PC-3 (cell line): ENCODE measurements at regions not wholly inside any gene's neighbourhood (a gene's known extent, or its start where the extent isn't known, plus 50 kb on each side); places are given as distances from the start of the nearest gene placed in this dataset.

ENCODE experiments used
- ATAC-seq: fragments of 200-7000 bp; cut with Tn5 transposase; 2 replicates; pipeline ENCODE4 v1.9.1; 2020; ENCODE audit warnings: mild to moderate bottlenecking, moderate library complexity
- BruUV-seq: library from RNA; stranded (reverse); fragments of 400-500 nt; replicated peaks from 2 replicates; lab custom pipeline; 2021; lab: Mats Ljungman, UMichigan
- CTCF ChIA-PET: fragments of 300-600 bp; sonication (Branson Sonifier 250); formaldehyde crosslinking; loops from one replicate; lab custom pipeline; 2022; ENCODE audit warnings: antibody characterized with exemption; lab: Charles Lee
- POLR2A ChIA-PET: fragments of 300-600 bp; sonication (Branson Sonifier 250); formaldehyde crosslinking; loops from one replicate; lab custom pipeline; 2022; ENCODE audit warnings: antibody characterized with exemption; ENCODE audit not compliant: unreplicated experiment; lab: Charles Lee
- DNase-seq: peaks from one replicate; pipeline ENCODE4 v3.0.0-alpha.2; 2015
- H2AFZ ChIP-seq: fragments of 300-600 bp; sonication (generic); 2 replicates; pipeline ENCODE4 v1.6.0; 2016; ENCODE audit warnings: antibody characterized with exemption, low read length
- H3F3A ChIP-seq: fragments of 300-600 bp; sonication (generic); one replicate; pipeline ENCODE4 v1.6.0; 2017; ENCODE audit warnings: antibody characterized with exemption, low read length, control low read depth, mild to moderate bottlenecking; ENCODE audit not compliant: unreplicated experiment
- H3K27ac ChIP-seq: fragments of 300-600 bp; sonication (generic); 2 replicates; pipeline ENCODE4 v1.5.1; 2016; ENCODE audit warnings: mild to moderate bottlenecking, low read length
- H3K27me3 ChIP-seq: fragments of 300-600 bp; sonication (generic); 2 replicates; pipeline ENCODE4 v1.6.1; 2016; ENCODE audit warnings: low read length, mixed read lengths
- H3K36me3 ChIP-seq: fragments of 300-600 bp; sonication (generic); 2 replicates; pipeline ENCODE4 v1.6.1; 2016; ENCODE audit warnings: low read depth, mixed run types, low read length, mixed read lengths
- H3K4me1 ChIP-seq: fragments of 300-600 bp; sonication (generic); 2 replicates; pipeline ENCODE4 v1.5.1; 2016; ENCODE audit warnings: low read length; ENCODE audit not compliant: insufficient read depth
- H3K4me2 ChIP-seq: fragments of 300-600 bp; sonication (generic); 2 replicates; pipeline ENCODE4 v1.6.0; 2016; ENCODE audit warnings: low read length
- H3K4me3 ChIP-seq: fragments of 300-600 bp; sonication (generic); 2 replicates; pipeline ENCODE4 v1.5.1; 2016; ENCODE audit warnings: mild to moderate bottlenecking, low read length, mixed read lengths
- H3K79me2 ChIP-seq: fragments of 300-600 bp; sonication (generic); 2 replicates; pipeline ENCODE4 v1.6.1; 2017; ENCODE audit warnings: low read length, mixed read lengths
- H3K9ac ChIP-seq: fragments of 300-600 bp; sonication (generic); 2 replicates; pipeline ENCODE4 v1.6.0; 2016; ENCODE audit warnings: mild to moderate bottlenecking, low read length
- H3K9me2 ChIP-seq: fragments of 300-600 bp; sonication (generic); replicated peaks from 2 replicates; pipeline ENCODE4 v1.6.1; 2016; ENCODE audit warnings: mixed run types, low read length, mixed read lengths
- H3K9me3 ChIP-seq: fragments of 300-600 bp; sonication (generic); 2 replicates; pipeline ENCODE4 v1.6.1; 2016; ENCODE audit warnings: low read length, mixed read lengths
- H4K20me1 ChIP-seq: fragments of 300-600 bp; sonication (generic); 2 replicates; pipeline ENCODE4 v1.6.1; 2016; ENCODE audit warnings: low read length, mixed read lengths
- EZH2 ChIP-seq: fragments of 300-600 bp; sonication (generic); IDR thresholded peaks from one replicate; pipeline ENCODE4 v1.6.1; 2017; ENCODE audit warnings: antibody characterized with exemption, mild to moderate bottlenecking, low read length; ENCODE audit not compliant: unreplicated experiment
- EZH2phosphoT487 ChIP-seq: fragments of 300-600 bp; sonication (generic); IDR thresholded peaks from 2 replicates; pipeline ENCODE4 v1.6.1; 2018; ENCODE audit warnings: mild to moderate bottlenecking, antibody characterized with exemption, low read length, borderline replicate concordance
- intact Hi-C: fragments of 100-400 bp; cut with micrococcal nuclease; formaldehyde crosslinking; loops from 2 replicates; pipeline ENCODE4 v1.9.0; 2023
- TF ChIP-seq, protein P1 (sequence below): fragments of 300-600 bp; sonication (generic); conservative IDR thresholded peaks from 2 replicates; pipeline ENCODE4 v1.5.1; 2017; ENCODE audit warnings: antibody characterized with exemption, low read depth, mild to moderate bottlenecking, low read length

DNA sequence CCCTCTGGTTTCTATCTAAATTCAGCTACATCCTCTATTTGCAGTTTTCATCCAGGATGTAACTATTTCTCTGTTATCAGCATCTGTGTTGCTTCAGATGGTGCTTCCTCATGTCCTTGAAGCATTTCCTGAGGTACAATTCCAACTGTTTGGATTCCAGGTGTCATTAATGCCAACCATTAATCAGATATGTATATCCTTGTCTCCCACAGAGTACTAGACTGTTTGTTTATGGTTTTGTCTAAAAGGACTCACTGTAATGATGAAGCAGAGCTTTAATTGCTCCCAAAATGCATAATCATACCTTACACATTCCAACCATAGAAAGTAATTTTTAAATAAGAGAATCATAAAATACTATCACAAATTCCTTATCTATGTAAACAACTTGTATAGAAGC lies 288.5 kb upstream of the MME start:
- no peaks in the 10 kb centered on the region for H4K20me1 ChIP-seq
- H3K27me3 ChIP-seq: no peaks in the 10 kb centered on the region
- no peak overlapping the region for H3K4me3 ChIP-seq
- H3F3A ChIP-seq: no peaks in the 10 kb centered on the region
- ATAC-seq (no peak), DNase-seq (no peak)
- no peaks in the 10 kb centered on the region for H3K36me3 ChIP-seq
- no TSS peak for BruUV-seq
- H3K9me2 ChIP-seq: no peaks in the 10 kb centered on the region
- H3K79me2 ChIP-seq: no peaks in the 10 kb centered on the region
- no peak overlapping the region for H2AFZ ChIP-seq
- H3K4me1 ChIP-seq: no peaks in the 10 kb centered on the region
- no peaks in the 10 kb centered on the region for H3K9me3 ChIP-seq
- no peak overlapping the region for H3K27ac ChIP-seq
- TF ChIP-seq, protein P1, sequence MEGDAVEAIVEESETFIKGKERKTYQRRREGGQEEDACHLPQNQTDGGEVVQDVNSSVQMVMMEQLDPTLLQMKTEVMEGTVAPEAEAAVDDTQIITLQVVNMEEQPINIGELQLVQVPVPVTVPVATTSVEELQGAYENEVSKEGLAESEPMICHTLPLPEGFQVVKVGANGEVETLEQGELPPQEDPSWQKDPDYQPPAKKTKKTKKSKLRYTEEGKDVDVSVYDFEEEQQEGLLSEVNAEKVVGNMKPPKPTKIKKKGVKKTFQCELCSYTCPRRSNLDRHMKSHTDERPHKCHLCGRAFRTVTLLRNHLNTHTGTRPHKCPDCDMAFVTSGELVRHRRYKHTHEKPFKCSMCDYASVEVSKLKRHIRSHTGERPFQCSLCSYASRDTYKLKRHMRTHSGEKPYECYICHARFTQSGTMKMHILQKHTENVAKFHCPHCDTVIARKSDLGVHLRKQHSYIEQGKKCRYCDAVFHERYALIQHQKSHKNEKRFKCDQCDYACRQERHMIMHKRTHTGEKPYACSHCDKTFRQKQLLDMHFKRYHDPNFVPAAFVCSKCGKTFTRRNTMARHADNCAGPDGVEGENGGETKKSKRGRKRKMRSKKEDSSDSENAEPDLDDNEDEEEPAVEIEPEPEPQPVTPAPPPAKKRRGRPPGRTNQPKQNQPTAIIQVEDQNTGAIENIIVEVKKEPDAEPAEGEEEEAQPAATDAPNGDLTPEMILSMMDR: no peak
- TF ChIP-seq EZH2 (no peak), EZH2phosphoT487 (no peak)
- H3K4me2 ChIP-seq: no peak overlapping the region
- ChIA-PET CTCF (no interaction called here), POLR2A (no interaction called here)
- no peak overlapping the region for H3K9ac ChIP-seq
- intact Hi-C loops: no loop called here

DNA sequence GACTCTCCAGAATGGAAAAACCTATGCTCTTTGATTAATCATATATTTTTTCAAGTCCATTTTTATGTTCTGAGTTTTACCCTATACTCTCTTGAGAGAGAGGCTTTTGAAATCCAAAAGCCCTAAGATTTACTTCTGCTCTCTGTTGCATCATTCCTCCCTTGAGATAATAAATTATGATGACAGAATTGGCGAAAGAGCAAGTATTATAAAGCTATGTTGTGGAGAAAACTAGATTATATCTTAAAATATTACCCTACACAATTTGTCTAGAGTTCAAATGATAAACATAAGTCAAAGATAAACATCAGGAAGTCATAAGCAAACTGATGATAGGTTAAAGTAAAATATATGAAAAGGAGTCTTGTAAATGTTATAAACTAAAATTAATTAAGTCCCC lies 293.4 kb upstream of the MME start:
- Histone ChIP-seq H3K4me1 (no peaks in the 10 kb centered on the region), H3K9me3 (no peaks in the 10 kb centered on the region), H3K4me2 (no peak overlapping the region), H2AFZ (no peak overlapping the region), H3K4me3 (no peak overlapping the region), H3K27me3 (peaks cover 4% of the 10 kb centered on the region; the same call in 1 of the 2 replicates), H3K9ac (no peak overlapping the region), H3K36me3 (no peaks in the 10 kb centered on the region), H3K9me2 (no peaks in the 10 kb centered on the region), H3F3A (no peaks in the 10 kb centered on the region), H4K20me1 (no peaks in the 10 kb centered on the region), H3K79me2 (no peaks in the 10 kb centered on the region), H3K27ac (no peak overlapping the region)
- TF ChIP-seq, protein P1: no peak
- TF ChIP-seq EZH2: no peak
- no peak for TF ChIP-seq EZH2phosphoT487
- BruUV-seq: no TSS peak
- POLR2A ChIA-PET: no interaction called here
- DNase-seq (no peak), ATAC-seq (no peak)
- CTCF ChIA-PET: no interaction called here
- intact Hi-C loops: no loop called here

DNA sequence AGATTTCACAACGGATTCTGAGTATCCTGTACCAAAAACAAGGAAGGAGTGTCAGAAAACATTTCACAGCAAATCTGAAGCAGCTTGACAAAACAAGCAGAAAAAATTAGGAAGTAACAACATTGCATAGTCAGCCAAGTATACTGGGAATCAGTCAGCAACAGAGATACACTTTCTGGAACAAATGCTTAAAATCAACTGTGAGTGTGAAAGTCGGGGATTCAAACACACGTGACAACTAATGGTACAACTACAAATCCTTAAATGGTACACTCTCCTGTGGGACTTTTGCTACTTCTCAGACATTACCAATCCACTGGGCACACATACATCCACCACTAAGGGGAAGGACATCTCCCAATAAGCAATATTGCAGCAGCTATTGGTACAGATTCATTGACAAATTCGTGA lies 296.6 kb upstream of the MME start:
- Histone ChIP-seq H3K9me3 (no peaks in the 10 kb centered on the region), H4K20me1 (no peaks in the 10 kb centered on the region), H3K4me3 (no peak overlapping the region), H3K36me3 (no peaks in the 10 kb centered on the region), H3K4me2 (no peak overlapping the region), H3K27me3 (peaks cover 4% of the 10 kb centered on the region; the same call in 1 of the 2 replicates), H2AFZ (no peak overlapping the region), H3K27ac (no peak overlapping the region), H3F3A (no peaks in the 10 kb centered on the region), H3K9ac (no peak overlapping the region), H3K9me2 (no peaks in the 10 kb centered on the region), H3K79me2 (no peaks in the 10 kb centered on the region), H3K4me1 (no peaks in the 10 kb centered on the region)
- no peak for DNase-seq
- intact Hi-C loops: no loop called here
- ChIA-PET CTCF (no interaction called here), POLR2A (no interaction called here)
- TF ChIP-seq EZH2phosphoT487: no peak
- TF ChIP-seq, protein P1: no peak
- no peak for TF ChIP-seq EZH2
- ATAC-seq: no peak
- no TSS peak for BruUV-seq
